ENCODE measurements at regions not wholly inside any gene's neighbourhood (a gene's known extent, or its start where the extent isn't known, plus 50 kb on each side); places are given as distances from the start of the nearest gene placed in this dataset.

DNA sequence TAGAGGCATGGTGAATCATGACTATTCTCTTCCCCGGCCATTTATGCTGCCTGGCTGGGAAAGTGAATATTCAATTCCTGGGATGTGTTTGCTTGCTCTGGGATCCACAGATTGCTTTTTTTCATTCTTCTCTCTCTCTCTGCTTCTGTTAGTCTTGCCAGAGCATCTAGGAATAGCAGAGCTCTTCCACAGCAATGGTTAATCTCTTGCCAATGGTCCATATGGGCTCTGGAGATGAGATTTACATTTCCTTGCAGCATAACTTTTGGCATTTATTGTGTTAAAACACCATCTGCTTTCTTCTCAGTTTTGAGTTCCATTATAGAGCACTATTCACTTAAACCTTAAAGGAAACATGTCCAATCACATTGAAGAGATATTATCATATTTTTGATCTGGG is 59.2 kb upstream of the GUCY1A1 start:
- TF ChIP-seq, protein P1, sequence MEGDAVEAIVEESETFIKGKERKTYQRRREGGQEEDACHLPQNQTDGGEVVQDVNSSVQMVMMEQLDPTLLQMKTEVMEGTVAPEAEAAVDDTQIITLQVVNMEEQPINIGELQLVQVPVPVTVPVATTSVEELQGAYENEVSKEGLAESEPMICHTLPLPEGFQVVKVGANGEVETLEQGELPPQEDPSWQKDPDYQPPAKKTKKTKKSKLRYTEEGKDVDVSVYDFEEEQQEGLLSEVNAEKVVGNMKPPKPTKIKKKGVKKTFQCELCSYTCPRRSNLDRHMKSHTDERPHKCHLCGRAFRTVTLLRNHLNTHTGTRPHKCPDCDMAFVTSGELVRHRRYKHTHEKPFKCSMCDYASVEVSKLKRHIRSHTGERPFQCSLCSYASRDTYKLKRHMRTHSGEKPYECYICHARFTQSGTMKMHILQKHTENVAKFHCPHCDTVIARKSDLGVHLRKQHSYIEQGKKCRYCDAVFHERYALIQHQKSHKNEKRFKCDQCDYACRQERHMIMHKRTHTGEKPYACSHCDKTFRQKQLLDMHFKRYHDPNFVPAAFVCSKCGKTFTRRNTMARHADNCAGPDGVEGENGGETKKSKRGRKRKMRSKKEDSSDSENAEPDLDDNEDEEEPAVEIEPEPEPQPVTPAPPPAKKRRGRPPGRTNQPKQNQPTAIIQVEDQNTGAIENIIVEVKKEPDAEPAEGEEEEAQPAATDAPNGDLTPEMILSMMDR (IDR thresholded peaks at IDR 0.05; ENCODE audit: low read length) = no peak
- TF ChIP-seq EZH2 (optimal IDR thresholded peaks at IDR 0.05; ENCODE audit: low read depth, low read length) = no peak
- no peak for TF ChIP-seq EZH2phosphoT487 (IDR thresholded peaks at IDR 0.05; ENCODE audit: low read length)
